PC-9 (cell line): ENCODE measurements at regions not wholly inside any gene's neighbourhood (a gene's known extent, or its start where the extent isn't known, plus 50 kb on each side); places are given as distances from the start of the nearest gene placed in this dataset.

ENCODE experiments used
- BruUV-seq: library from RNA; stranded (reverse); fragments of 400-500 nt; replicated peaks from 2 replicates; lab custom pipeline; 2021; lab: Mats Ljungman, UMichigan
- CTCF ChIA-PET: fragments of 300-600 bp; sonication (Branson Sonifier 250); formaldehyde crosslinking; loops from one replicate; lab custom pipeline; 2022; ENCODE audit warnings: antibody characterized with exemption; lab: Charles Lee
- POLR2A ChIA-PET: fragments of 300-600 bp; sonication (Branson Sonifier 250); formaldehyde crosslinking; loops from one replicate; lab custom pipeline; 2022; ENCODE audit warnings: antibody characterized with exemption; ENCODE audit not compliant: unreplicated experiment; lab: Charles Lee
- DNase-seq, 2 experiments: peaks; one replicate each; pipeline versions ENCODE4 v3.0.0 to v3.0.0-alpha.2; 2015 to 2022; ENCODE audit warnings: mixed read lengths in 1 of 2
- H2AFZ ChIP-seq: fragments of 200-600 bp; sonication (generic); 2 replicates; pipeline ENCODE4 v1.8.1; 2017; ENCODE audit warnings: antibody characterized with exemption
- H3F3A ChIP-seq: fragments of 200-600 bp; sonication (generic); 2 replicates; pipeline ENCODE4 v1.8.1; 2017; ENCODE audit warnings: antibody characterized with exemption, mild to moderate bottlenecking, low read depth; ENCODE audit not compliant: insufficient read depth
- H3K27ac ChIP-seq: fragments of 200-600 bp; sonication (generic); 2 replicates; pipeline ENCODE4 v1.6.1; 2016; ENCODE audit warnings: mixed run types
- H3K27me3 ChIP-seq: fragments of 200-600 bp; sonication (generic); 2 replicates; pipeline ENCODE4 v1.6.1; 2016; ENCODE audit warnings: low read depth, mixed run types; ENCODE audit not compliant: insufficient read depth
- H3K36me3 ChIP-seq: fragments of 200-600 bp; sonication (generic); 2 replicates; pipeline ENCODE4 v1.6.1; 2016; ENCODE audit warnings: low read depth, mixed run types
- H3K4me1 ChIP-seq: fragments of 200-600 bp; sonication (generic); replicated peaks from 2 replicates; pipeline ENCODE4 v1.6.1; 2016; ENCODE audit warnings: mixed run types; ENCODE audit not compliant: insufficient read depth
- H3K4me2 ChIP-seq: fragments of 200-600 bp; sonication (generic); 2 replicates; pipeline ENCODE4 v1.6.1; 2017; ENCODE audit warnings: mixed run types
- H3K4me3 ChIP-seq: fragments of 200-600 bp; sonication (generic); 2 replicates; pipeline ENCODE4 v1.6.1; 2016; ENCODE audit warnings: mixed run types
- H3K79me2 ChIP-seq: fragments of 200-600 bp; sonication (generic); 2 replicates; pipeline ENCODE4 v1.6.1; 2017; ENCODE audit warnings: low read depth, mixed run types
- H3K9me2 ChIP-seq: fragments of 200-600 bp; sonication (generic); 2 replicates; pipeline ENCODE4 v1.8.1; 2017; ENCODE audit warnings: mild to moderate bottlenecking; ENCODE audit not compliant: insufficient read depth
- H3K9me3 ChIP-seq: fragments of 200-600 bp; sonication (generic); 2 replicates; pipeline ENCODE4 v1.8.1; 2016; ENCODE audit warnings: low read depth; ENCODE audit not compliant: insufficient read depth
- H4K20me1 ChIP-seq: fragments of 200-600 bp; sonication (generic); 2 replicates; pipeline ENCODE4 v1.8.1; 2017; ENCODE audit not compliant: insufficient read depth
- CTCF ChIP-seq: fragments of 200-600 bp; sonication (generic); conservative IDR thresholded peaks from 2 replicates; pipeline ENCODE4 v1.6.1; 2017; ENCODE audit warnings: mixed run types, antibody characterized with exemption, mild to moderate bottlenecking, moderate library complexity
- EZH2 ChIP-seq: fragments of 200-600 bp; sonication (generic); IDR thresholded peaks from 2 replicates; pipeline ENCODE4 v1.8.0; 2017; ENCODE audit warnings: antibody characterized with exemption, low read depth
- intact Hi-C: fragments of 100-400 bp; cut with micrococcal nuclease; formaldehyde crosslinking; loops from one replicate; pipeline ENCODE4 v1.10.0; 2022; ENCODE audit not compliant: unreplicated experiment

GRCh38 chr6:4426968-4427367 lies 291.6 kb upstream of the ECI2 start:
- Histone ChIP-seq H3K4me1 (no peaks in the 10 kb centered on the region), H4K20me1 (no peaks in the 10 kb centered on the region), H3F3A (no peaks in the 10 kb centered on the region), H3K36me3 (no peaks in the 10 kb centered on the region), H3K27me3 (no peaks in the 10 kb centered on the region), H3K79me2 (no peaks in the 10 kb centered on the region), H3K27ac (no peak overlapping the region), H3K9me3 (no peaks in the 10 kb centered on the region), H3K4me3 (no peak overlapping the region), H2AFZ (no peak overlapping the region), H3K9me2 (no peaks in the 10 kb centered on the region), H3K4me2 (no peak overlapping the region)
- no TSS peak for BruUV-seq
- ChIA-PET CTCF (no interaction called here), POLR2A (no interaction called here)
- no peak for DNase-seq
- TF ChIP-seq CTCF (no peak), EZH2 (no peak)
- intact Hi-C loops = no loop called here

GRCh38 chr6:4421837-4422236 lies 286.5 kb upstream of the ECI2 start:
- Histone ChIP-seq H3F3A (no peaks in the 10 kb centered on the region), H3K4me1 (no peaks in the 10 kb centered on the region), H4K20me1 (no peaks in the 10 kb centered on the region), H3K9me2 (no peaks in the 10 kb centered on the region; the same call in 1 of the 2 replicates), H3K4me3 (no peak overlapping the region), H3K36me3 (no peaks in the 10 kb centered on the region), H3K79me2 (no peaks in the 10 kb centered on the region), H2AFZ (no peak overlapping the region), H3K4me2 (no peak overlapping the region), H3K27ac (no peak overlapping the region), H3K27me3 (no peaks in the 10 kb centered on the region), H3K9me3 (no peaks in the 10 kb centered on the region)
- no TSS peak for BruUV-seq
- TF ChIP-seq EZH2 (no peak), CTCF (no peak)
- ChIA-PET POLR2A (no interaction called here), CTCF (no interaction called here)
- intact Hi-C loops = no loop called here
- DNase-seq = no peak

GRCh38 chr6:4420160-4420865 lies 284.9 kb upstream of the ECI2 start:
- H4K20me1 ChIP-seq = no peaks in the 10 kb centered on the region
- ChIA-PET POLR2A (no interaction called here), CTCF (no interaction called here)
- H2AFZ ChIP-seq = no peak overlapping the region
- no peaks in the 10 kb centered on the region for H3K36me3 ChIP-seq
- intact Hi-C loops = no loop called here
- H3K79me2 ChIP-seq = no peaks in the 10 kb centered on the region
- no peaks in the 10 kb centered on the region for H3F3A ChIP-seq
- no peak overlapping the region for H3K27ac ChIP-seq
- H3K27me3 ChIP-seq = no peaks in the 10 kb centered on the region
- no peaks in the 10 kb centered on the region; the same call in 1 of the 2 replicates for H3K9me2 ChIP-seq
- TF ChIP-seq CTCF (no peak), EZH2 (no peak)
- no TSS peak for BruUV-seq
- H3K9me3 ChIP-seq = no peaks in the 10 kb centered on the region
- H3K4me3 ChIP-seq = no peak overlapping the region
- no peak for DNase-seq
- peaks cover 8% of the 10 kb centered on the region for H3K4me1 ChIP-seq
- H3K4me2 ChIP-seq = no peak overlapping the region
